Embryonic facial prominence (tissue), 1 donor: ENCODE measurements at regions not wholly inside any gene's neighbourhood (a gene's known extent, or its start where the extent isn't known, plus 50 kb on each side); places are given as distances from the start of the nearest gene placed in this dataset.
"Not testable (repeated sequence)": the region's sequence is repeated elsewhere in the genome, so short reads cannot be mapped to it uniquely, and the experiment has no call there.

Experiments
- DNase-seq: peaks from one replicate; pipeline ENCODE4 v3.0.0-alpha.2; 2016; ENCODE audit errors: extremely low spot score

DNA sequence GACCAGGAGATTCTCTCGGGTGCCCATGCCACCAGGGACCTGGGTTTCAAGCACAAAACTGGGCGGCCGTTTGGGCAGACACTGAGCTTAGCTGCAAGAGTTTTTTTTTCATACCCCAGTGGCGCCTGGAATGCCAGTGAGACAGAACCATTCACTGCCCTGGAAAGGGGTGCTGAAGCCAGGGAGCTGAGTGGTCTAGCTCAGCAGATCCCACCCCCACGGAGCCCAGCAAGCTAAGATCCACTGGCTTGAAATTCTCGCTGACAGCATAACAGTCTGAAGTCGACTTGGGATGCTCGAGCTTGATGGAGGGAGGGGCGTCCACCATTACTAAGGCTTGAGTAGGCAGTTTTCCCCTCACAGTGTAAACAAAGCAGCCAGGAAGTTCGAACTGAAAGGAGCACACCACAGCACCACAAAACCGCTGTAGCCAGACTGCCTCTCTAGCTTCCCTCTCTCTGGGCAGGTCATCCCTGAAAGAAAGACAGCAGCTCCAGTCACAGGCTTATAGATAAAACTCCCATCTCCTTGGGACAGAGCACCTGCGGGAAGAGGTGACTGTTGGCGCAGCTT lies 157.7 kb downstream of the GIPC2 start:
- DNase-seq: not testable (repeated sequence)

DNA sequence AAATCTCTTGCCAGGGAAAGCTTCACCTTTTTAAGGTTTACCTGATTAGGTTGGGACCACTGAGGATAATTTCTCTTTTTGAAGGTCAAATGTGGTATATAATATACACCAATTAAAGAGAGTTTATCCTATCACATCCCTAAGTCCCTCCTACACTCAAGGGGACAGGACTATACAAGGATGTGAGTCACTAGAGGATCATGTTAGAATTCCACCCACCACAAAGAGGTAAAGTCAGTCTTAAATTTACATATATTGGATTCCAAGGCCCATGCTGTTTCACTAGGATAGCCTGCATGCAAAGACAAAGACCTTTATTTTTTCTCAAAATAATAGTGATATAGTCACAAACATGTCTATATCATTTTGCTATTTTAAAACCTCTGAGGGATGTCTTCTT lies 164.4 kb downstream of the GIPC2 start:
- no peak for DNase-seq

DNA sequence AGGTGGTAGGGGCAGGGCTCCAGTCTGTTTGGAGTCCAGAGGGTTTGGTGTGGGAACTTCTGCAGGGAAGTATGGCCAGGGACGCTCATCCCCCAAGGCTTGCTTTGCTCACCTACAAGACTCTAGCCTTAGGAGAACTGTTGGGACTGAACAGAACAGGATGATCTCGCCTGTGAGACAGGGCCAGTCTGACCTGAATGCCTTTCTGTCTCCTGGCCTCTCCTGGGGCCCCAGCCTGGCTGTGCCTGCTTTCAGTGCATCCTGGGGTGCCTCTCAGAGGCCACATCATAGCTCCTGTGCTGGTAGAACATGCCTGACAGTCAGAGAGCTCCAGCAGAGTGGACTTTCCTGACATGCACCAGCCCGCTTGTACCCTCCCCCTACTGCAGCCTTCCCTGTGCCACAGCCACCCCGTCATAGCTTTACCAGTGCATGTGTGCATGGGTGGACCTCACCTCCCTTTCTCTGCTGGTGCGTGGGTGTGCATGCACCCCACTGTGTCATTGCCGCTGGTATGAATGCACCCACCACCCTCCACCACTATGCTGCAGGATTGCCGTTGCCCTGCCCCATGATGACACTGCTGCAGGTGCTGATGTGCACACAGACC lies 165.8 kb downstream of the GIPC2 start:
- no peak for DNase-seq

DNA sequence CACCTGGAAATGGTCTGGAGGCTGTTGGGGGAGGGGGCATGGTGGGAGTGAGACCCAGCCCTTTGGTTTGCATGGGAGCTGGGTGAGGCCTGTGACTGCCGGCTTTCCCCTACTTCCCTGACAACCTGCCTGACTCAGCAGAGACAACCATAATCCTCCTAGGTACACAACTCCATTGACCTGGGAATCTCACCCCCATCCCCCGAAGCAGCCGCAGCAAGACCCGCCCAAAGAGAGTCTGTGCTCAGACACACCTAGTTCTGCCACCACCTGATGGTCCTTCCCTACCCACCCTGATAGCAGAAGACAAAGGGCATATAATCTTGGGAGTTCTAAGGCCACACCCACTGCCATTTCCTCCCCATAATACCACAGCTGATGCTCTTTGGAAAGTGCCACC lies 168.6 kb downstream of the GIPC2 start:
- no peak for DNase-seq

DNA sequence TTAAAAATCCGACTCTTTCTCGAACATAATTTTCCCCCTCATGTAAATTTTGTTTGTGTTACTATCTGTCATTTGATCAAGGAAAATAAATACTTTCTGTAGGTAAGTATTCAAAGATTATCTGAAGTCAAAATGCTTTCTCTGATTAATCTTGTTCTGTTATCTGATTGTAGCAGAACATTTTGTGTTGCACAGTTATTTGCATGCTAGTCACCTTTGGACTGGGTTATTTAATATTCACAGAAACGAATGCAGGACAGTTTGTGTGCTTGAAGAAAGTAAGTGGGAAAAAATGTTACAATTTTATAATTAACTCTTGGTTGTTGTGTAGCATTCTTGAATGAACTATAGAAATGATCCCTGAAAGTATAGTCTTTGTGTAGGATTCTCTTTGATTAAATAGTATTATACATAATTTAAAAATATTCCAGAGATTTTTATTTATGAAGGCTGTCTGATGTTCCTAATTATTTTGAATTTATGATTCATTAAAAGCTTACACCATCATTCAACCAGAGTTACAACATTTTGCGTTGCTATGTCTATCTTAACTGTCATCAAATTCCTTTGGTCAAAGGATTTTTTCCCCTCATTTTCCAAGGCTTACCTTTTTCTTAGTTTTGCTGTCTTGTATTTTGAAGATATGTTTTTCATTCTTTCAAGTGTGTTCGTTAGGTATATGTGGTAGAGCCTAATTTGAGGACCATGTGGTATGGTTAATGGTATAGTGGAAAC lies 176.6 kb downstream of the GIPC2 start:
- no peak for DNase-seq

DNA sequence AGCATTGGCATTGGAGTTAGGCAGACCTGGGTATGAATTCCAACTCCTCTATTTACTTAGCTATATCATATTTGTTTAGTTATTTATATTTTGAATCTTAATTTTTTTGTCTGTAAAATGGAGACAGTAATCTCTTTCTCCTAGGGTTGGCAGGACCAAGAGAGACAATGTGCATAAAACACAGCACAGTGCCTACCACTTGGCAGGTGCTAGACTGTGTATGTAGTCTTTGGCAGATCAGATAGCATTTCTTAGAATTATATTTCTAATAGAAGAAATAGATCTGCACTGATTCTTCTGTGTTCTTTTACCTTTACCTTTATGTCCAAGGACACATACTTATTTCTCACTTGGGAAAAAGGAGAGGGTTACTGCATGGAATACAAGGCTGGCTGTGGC lies 177.2 kb downstream of the GIPC2 start:
- DNase-seq: no peak

DNA sequence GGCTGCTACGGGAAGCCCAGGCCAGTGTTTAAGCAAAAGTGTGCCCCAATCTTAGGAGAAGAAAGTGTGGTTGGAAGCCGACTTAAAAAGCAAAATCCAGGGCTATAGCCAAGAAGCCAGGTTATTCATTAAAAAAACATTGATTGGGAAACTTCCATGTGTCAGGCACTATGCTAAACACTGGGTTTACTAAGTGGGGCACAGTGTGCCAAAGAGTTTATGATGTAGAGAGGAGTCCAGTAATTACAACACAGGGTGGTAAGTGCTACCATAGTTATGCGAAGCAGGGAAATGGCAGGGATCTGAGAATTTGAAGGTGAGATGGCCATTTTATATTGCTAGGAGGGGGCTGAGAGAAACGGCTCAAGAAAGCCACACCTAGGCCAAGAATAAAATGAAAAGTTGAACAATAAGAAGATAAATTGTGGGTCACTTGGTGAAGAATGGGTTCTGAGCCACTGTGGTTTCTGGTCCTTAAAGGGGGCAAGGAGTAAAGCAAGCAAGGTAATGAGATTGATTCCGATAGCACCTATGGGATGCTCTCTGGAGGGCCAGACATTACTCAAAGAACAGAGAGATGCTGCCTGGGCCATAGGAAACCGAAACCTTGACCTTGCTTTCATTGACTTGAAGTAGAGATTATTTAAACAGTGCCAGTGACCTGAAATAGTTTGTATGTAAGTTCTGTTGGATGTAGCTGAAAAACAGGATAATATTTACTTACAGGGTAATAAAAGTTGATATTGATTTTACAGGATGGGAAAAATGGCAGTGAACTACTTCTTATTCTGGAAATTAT lies 177.8 kb downstream of the GIPC2 start:
- no peak for DNase-seq

DNA sequence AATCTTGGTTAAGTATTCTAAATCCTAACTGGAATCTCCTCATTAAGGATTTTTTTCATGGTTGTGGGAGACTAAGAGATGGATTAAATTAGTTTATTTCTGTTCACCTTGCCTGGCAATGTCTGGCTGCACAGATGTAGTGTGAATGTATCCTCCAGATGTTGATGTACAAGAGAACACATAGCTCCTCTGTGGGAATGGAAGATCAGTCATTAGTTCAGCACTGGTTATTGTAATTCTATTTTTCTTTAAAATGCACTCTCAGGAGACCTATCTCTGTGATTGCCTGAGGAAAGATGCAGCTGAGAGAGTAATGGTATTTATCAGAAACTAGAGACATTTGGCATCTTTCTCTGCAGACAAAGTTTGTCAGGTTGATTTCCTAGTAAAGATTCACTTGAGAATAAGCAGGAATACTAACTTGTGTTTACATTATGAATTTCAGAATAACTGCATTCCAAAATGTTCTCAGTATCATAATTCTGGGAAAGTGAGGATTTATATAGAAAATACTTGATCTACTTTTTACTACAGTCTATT lies 178.6 kb downstream of the GIPC2 start:
- DNase-seq: no peak

DNA sequence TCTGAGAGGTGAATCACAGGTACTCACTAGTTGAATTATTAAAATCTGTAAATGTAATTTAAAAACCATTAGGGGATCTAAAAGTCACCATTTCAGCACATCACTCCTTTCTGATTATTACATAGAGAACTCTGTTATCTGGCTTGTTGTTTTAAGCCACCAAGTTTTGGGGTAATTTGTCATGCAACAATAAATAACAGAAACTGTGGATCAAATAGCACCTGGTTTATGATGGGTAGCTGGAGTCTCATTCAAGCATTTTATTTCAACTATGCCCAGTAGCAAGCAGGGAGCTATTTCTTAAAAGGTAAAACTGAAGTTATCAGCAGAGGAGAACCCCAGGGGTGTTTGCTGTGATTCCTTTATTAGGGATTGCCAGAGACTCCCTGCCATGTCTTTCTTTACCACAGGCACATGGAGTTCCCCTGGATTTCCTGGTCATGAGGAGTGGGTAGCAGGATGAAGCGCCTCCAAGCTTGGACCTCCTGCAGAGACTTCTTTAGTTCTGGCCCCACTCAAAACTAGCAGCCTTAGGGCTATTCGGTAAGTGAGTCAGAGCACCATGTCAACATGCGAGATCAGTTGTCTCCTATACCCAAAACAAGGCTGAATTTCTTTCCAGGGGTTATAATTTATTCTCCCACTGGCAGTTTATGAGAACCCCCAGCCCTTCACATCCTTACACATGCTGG lies 179.2 kb downstream of the GIPC2 start:
- DNase-seq: no peak

DNA sequence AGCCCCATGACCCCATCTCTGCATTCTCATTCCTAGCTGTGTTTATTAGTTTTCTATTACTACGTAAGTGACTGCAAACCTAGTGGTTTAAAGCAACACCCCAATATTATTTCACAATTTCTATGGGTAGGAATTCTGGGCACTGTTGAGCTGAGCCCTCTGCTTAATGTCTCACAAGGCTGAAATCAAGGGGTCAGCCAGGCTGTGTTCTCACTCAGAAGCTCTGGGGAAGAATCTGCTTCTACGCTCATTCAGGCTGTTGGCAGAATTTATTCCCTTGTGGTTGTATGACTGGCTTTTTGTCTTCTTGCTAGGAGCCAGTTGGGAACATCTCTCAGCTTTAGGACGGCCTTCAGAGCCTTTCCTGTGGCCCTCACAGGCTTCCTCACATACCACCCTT lies 181.0 kb downstream of the GIPC2 start:
- no peak for DNase-seq

DNA sequence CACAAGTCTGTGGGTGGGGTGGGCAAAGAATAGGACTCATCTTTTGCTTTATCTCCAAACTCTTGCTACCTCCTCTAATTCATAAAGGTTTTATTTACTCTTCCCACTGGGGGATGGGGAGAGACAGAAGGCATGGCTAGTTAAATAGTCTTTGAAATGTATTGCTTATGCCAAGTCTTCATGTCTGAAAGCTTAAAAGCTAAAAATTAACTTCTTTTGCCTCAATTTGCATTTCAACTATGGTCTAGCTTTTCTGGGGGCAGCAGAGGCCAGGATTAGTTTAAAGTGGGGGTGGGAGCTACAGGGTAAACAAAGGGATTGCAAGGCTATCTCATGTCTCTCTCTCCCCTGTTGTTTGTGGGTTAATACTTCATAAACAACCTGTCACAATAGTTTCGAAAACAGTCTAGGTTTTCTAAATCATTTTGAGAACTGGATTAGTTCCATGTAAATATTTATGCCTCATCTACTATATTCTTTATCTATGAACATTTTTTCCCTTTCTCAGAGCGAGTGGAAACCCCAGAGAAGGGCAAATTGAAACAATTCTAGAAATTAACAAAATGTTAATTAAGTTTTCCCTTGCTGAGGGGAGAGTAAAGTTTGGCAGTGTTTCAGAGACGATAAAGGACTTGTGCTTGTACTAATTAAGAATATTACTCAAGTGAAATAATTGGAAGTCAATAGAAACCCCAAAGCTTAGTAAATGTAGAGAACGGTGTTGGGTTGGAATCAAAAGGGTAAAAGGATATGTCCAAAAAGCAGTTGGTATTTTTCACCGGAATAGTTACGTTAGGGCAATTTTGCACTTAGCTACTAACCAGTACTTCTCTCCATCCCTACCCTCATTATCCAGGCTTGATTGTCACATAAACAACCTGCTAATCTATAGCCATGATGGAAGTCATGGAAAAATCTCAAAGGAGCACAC lies 182.2 kb downstream of the GIPC2 start:
- no peak for DNase-seq

DNA sequence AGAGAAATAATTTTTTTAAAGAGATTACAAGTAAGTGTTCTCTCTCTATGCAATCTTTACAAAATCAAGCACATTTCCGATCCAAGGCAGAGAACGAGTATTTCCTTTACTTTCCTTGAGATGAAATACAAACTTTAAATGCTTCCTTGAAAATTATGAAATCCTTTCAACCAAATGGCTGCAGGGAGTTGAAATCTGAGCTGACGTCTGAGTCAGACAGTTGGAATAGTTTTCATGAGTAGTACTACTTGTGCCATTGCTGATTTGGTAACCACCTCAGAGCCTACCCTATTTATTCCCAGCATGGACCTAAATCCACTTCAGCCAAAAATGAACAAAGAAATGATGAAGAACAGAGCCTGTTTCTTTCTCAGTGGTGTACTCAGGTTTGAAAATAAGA lies 183.6 kb downstream of the GIPC2 start:
- no peak for DNase-seq

DNA sequence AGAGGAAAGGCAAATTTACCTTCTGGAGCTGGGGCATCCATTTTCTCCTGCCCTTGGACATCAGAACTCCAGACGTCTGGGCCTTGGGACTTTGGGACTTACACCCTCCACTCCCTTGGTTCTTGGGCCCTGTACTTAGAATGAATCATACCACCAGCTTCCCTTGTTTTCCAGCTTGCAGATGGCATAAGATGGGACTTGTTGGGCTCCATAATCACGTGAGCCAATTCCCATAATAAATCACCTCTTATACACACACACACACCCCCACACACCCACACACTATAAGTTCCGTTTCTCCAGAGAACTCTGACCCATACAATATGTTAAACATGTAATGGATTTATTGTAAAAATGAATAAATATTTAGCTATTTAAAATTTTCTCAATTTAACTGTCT lies 185.7 kb downstream of the GIPC2 start:
- no peak for DNase-seq

DNA sequence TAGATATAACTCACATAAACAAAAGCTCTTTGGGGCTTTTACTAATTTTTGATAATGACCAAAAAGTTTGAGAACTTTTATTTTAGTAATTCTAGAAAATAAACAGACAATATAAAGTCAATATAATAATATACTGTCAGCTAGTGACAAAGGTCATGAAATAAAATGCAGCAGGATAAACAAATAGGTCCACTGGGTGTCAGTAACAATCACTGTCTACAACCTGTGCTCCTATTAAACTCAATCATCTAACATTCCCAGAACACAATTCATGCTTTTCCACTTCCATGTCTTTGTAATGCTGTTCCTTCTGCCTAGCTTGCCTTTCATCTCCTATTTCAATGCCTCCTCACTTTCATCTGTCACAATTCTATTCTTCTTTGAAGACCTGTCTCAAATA lies 186.1 kb downstream of the GIPC2 start:
- no peak for DNase-seq

DNA sequence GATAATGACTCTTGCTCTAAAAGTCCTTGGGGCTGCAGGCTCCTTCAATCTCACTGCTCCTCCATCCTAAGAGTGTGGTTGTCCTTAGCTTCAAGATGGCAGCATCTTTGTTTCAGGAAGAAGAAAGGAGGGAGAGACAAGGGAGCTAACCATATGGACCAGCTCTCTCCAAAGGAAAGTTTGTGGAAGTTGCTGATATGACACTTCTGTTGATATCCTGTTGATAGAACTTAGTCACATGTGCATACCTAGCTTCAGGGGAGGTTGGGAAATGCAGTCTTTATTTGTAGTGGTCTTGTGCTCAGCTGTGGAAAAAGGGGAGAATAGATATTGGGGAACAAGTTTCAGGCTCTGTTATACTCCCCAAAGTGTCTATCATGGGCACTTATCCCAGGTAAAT lies 186.9 kb downstream of the GIPC2 start:
- DNase-seq: no peak

DNA sequence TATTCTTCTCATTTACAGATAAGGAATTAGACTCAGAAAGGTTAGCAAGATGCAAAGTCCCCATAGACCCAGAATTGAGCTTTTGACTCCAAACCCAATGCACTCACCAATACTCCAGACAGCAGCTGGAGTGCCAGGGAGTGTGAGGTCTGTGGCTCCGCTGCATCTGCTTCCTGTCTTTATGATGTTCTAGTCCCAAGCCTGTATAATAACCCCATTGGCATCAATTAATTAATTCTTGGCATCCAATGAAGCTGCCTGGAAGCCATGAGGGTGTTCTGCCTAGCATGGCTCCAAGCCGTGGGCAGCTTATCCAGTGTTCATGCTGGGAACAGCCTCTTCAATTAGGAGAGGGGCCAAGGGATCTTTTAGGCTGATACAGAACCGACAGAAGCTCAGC lies 188.7 kb downstream of the GIPC2 start:
- DNase-seq: no peak

DNA sequence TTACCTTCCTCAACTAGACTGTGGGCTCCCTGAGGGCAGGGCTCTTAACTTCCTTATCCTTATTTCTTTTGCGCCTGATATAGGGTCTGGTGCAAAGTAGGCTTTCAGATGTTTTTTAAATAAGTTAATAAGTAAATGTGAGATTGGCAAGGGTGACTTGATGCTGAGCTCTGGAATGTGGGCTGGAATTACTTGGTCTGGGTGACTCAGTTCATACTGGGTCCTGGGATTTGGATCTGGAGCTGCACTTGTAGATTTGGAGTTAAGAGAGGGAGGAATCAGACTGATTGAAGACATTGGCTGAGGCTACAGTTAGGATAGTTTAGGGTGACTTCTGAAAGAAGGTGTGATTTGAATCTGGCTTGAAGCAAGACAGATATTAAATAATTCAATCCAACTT lies 190.9 kb downstream of the GIPC2 start:
- DNase-seq: no peak

DNA sequence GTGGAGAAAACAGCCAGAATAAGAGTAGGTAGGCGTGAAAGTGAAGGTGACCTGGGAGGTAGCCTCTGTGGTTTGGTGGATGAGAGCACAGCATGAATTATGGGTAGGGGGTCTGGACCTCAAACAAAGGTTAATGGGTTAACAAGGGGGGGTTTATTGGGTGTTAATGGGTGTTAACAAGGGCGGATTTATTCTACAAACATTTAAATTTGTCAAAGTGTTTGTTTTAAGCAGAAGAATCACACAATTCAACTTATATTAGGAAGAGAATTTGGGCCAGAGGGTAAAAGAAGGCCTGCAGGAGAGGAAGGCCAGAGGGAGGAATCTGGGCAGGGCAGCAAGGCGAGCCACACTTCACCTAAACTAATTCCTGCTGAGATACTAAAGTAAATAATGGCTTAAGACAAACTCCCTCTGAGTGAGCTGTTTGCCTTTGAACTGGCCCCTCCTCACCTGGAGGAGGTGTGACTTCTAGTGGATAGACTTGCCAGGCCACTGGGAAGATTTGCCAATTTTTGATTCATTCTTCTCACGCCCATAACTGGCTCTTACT lies 191.7 kb downstream of the GIPC2 start:
- DNase-seq: no peak

DNA sequence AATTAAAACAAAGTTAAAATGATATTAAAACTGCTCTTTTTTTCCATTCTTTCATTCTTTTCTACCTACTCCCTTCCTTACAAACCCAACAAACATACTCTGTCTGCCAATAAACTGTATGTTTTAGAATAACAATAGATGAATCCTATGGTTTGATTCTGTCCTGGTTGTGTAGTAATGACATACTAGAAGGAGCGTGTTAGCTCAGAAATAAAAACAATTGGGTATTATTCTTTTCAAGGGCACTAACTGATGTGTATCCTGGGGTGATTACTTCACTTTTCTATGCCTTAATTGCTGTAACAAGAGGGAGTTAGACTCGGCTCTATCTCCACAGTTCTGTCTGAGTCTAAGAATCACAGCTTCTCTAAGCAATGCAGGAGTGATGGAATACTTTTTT lies 194.4 kb downstream of the GIPC2 start:
- DNase-seq: no peak

DNA sequence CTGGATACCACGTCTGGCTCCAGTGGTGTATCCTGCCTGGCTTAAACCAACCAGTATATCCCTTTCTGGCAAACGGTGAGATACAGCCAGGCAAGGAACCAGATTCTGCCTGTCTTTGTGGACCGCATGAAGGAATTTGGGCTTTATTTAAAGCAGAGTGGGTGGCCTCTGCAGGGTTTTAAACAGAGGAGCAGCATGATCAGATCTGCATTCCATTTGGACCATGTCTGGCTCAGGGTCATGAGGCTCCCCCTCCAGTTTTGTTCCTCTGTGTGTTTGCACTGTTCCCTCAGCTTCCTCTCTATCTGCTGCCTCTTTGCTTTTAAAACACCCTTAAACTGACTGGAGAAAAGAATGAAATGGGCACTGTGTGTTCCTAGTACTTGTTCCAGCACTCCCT lies 195.0 kb downstream of the GIPC2 start:
- no peak for DNase-seq
